Psoas muscle (tissue), 7 donors: ENCODE measurements at regions not wholly inside any gene's neighbourhood (a gene's known extent, or its start where the extent isn't known, plus 50 kb on each side); places are given as distances from the start of the nearest gene placed in this dataset.

ENCODE experiments used
- ATAC-seq, 4 donors: fragments of 200-7000 bp; cut with Tn5 transposase; one replicate each; pipeline ENCODE4 v1.9.1; 2020; ENCODE audit warnings: moderate library complexity in 3 of 4, mild to moderate bottlenecking in 2 of 4
- DNase-seq, 2 donors: peaks; one replicate each; pipeline ENCODE4 v3.0.0-alpha.2; 2020
- H3K27ac ChIP-seq: fragments of 200-600 bp; one replicate; pipeline ENCODE4 v1.8.0; 2022
- H3K27me3 ChIP-seq, 3 donors: fragments of 200-600 bp in 1 of 3; one replicate each; pipeline versions ENCODE4 v1.6.1 to v1.8.0; 2013 to 2022; ENCODE audit warnings: low read length in 2 of 3, mild to moderate bottlenecking in 2 of 3, moderate library complexity in 1 of 3; ENCODE audit not compliant: insufficient read depth in 3 of 3
- H3K36me3 ChIP-seq, 2 donors: fragments of 200-600 bp in 1 of 2; one replicate each; pipeline versions ENCODE4 v1.6.1 to v1.8.0; 2013 to 2022; ENCODE audit warnings: low read depth in 1 of 2, mild to moderate bottlenecking in 1 of 2, moderate library complexity in 1 of 2; ENCODE audit not compliant: insufficient read depth in 1 of 2
- H3K4me1 ChIP-seq: fragments of 200-600 bp; one replicate; pipeline ENCODE4 v1.8.0; 2022
- H3K4me3 ChIP-seq: fragments of 200-600 bp; one replicate; pipeline ENCODE4 v1.8.0; 2022; ENCODE audit warnings: mild to moderate bottlenecking
- H3K9me3 ChIP-seq: fragments of 200-600 bp; one replicate; pipeline ENCODE4 v1.8.0; 2022
- WGBS, 3 donors: extraction: QIAGEN DNeasy Blood & Tissue Kit; methylation state at CpG; one replicate each; pipeline versions ENCODE4 v1.1.6 to v1.1.7; 2013; 5-methylcytosine and 5-hydroxymethylcytosine counted together
- intact Hi-C, 2 donors: fragments of 100-400 bp; cut with DNase I; formaldehyde crosslinking; loops; one replicate each; pipeline versions ENCODE4 v1.11.0 to v1.14.2; 2022
- TF ChIP-seq, protein P1 (sequence below): fragments of 200-600 bp; IDR thresholded peaks from one replicate; pipeline ENCODE4 v1.8.0; 2022; ENCODE audit warnings: antibody characterized with exemption
- donor health status: healthy with polysubstance abuse.
- donor health status: DM: no; HTN: no; CAD: no; lungs with moderate emphysema.
- donor health status: Bipolar disorder and iron deficiency.
- donor health status: healthy.
- donor health status: DM: yes; HTN: yes; CAD: no.
- donor health status: DM: no; HTN: no; CAD: no.
- donor health status: DM: yes; HTN: yes; CAD: no.

GRCh38 chr13:48797761-48798160 lies 144.0 kb downstream of the CYSLTR2 start:
- 88 to 95% (median 95%) methylated on average over 1 of the region's 1 CpG for WGBS, 3 donors
- H3K36me3 ChIP-seq: no peaks in the 10 kb centered on the region

GRCh38 chr13:48798180-48798579 lies 144.5 kb downstream of the CYSLTR2 start:
- H3K4me1 ChIP-seq: no peaks in the 10 kb centered on the region
- no peak overlapping the region for H3K4me3 ChIP-seq
- H3K27me3 ChIP-seq: peaks cover 0 to 3% (median 0%) of the 10 kb centered on the region in 3 donors
- 73 to 82% (median 77%) methylated on average over 2 of the region's 2 CpGs for WGBS, 3 donors
- no peak overlapping the region for H3K27ac ChIP-seq
- no peaks in the 10 kb centered on the region for H3K36me3 ChIP-seq
- TF ChIP-seq, protein P1, sequence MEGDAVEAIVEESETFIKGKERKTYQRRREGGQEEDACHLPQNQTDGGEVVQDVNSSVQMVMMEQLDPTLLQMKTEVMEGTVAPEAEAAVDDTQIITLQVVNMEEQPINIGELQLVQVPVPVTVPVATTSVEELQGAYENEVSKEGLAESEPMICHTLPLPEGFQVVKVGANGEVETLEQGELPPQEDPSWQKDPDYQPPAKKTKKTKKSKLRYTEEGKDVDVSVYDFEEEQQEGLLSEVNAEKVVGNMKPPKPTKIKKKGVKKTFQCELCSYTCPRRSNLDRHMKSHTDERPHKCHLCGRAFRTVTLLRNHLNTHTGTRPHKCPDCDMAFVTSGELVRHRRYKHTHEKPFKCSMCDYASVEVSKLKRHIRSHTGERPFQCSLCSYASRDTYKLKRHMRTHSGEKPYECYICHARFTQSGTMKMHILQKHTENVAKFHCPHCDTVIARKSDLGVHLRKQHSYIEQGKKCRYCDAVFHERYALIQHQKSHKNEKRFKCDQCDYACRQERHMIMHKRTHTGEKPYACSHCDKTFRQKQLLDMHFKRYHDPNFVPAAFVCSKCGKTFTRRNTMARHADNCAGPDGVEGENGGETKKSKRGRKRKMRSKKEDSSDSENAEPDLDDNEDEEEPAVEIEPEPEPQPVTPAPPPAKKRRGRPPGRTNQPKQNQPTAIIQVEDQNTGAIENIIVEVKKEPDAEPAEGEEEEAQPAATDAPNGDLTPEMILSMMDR: no peak
- DNase-seq (no peak), ATAC-seq (no peak)
- intact Hi-C loops: no loop called here
- H3K9me3 ChIP-seq: no peaks in the 10 kb centered on the region

More at GRCh38 chr13:48797761-48798160, 144.0 kb downstream of the CYSLTR2 start:
- H3K27me3 ChIP-seq: peaks cover 0 to 3% (median 0%) of the 10 kb centered on the region in 3 donors
- TF ChIP-seq, protein P1: no peak
- no peaks in the 10 kb centered on the region for H3K4me1 ChIP-seq
- H3K27ac ChIP-seq: no peak overlapping the region
- ATAC-seq (no peak), DNase-seq (no peak)
- intact Hi-C loops: no loop called here
- no peaks in the 10 kb centered on the region for H3K9me3 ChIP-seq
- H3K4me3 ChIP-seq: no peak overlapping the region

DNA sequence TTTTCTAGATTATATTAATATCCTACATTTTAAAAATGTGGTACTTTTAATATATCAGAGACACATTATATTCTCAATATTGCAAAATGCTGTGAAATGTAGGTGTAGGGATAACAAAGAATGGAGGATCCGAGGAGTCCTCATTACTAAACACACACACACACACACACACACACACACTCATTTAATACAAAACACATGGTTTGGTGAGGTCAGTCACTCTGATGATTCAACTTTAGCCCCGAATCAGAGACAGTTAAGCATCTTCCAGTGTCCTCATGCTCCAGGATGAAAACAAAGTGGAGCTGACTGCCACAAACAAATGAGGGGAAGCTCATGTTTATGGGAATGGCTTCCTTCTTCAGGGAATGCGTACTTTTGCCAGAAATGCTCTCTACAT lies 147.5 kb downstream of the CYSLTR2 start:
- Histone ChIP-seq H3K4me3 (no peak overlapping the region), H3K27ac (no peak overlapping the region), H3K27me3 (no peaks in the 10 kb centered on the region), H3K4me1 (no peaks in the 10 kb centered on the region), H3K9me3 (no peaks in the 10 kb centered on the region), H3K36me3 (no peaks in the 10 kb centered on the region)
- intact Hi-C loops: no loop called here
- TF ChIP-seq, protein P1: no peak
- WGBS, 3 donors: 64 to 72% (median 70%) methylated on average over 3 of the region's 3 CpGs
- DNase-seq: no peak
- no peak for ATAC-seq

- intact Hi-C loops: no loop called here
- WGBS, 3 donors: 68 to 78% (median 70%) methylated on average over 4 of the region's 4 CpGs
- no peaks in the 10 kb centered on the region for H3K4me1 ChIP-seq
- H3K27ac ChIP-seq: no peak overlapping the region
- no peaks in the 10 kb centered on the region for H3K9me3 ChIP-seq
- no peaks in the 10 kb centered on the region for H3K36me3 ChIP-seq
- no peak for ATAC-seq
- H3K27me3 ChIP-seq: no peaks in the 10 kb centered on the region
- no peak overlapping the region for H3K4me3 ChIP-seq
- DNase-seq: no peak
- TF ChIP-seq, protein P1: no peak
These were observed 151.3 kb downstream of the CYSLTR2 start for GRCh38 chr13:48804821-48805601.

GRCh38 chr13:48806522-48806921 lies 152.8 kb downstream of the CYSLTR2 start:
- 92 to 95% (median 92%) methylated on average over 3 of the region's 3 CpGs for WGBS, 3 donors

More at GRCh38 chr13:48806522-48806921, 152.8 kb downstream of the CYSLTR2 start:
- H3K27me3 ChIP-seq: no peaks in the 10 kb centered on the region
- DNase-seq: no peak
- ATAC-seq: no peak
- H3K9me3 ChIP-seq: no peaks in the 10 kb centered on the region
- no peaks in the 10 kb centered on the region for H3K36me3 ChIP-seq
- intact Hi-C loops: no loop called here
- no peaks in the 10 kb centered on the region for H3K4me1 ChIP-seq
- H3K27ac ChIP-seq: no peak overlapping the region
- H3K4me3 ChIP-seq: no peak overlapping the region
- TF ChIP-seq, protein P1: no peak
